PC-3 (cell line): ENCODE measurements at regions not wholly inside any gene's neighbourhood (a gene's known extent, or its start where the extent isn't known, plus 50 kb on each side); places are given as distances from the start of the nearest gene placed in this dataset.

Source experiments
- CTCF ChIP-seq: fragments of 300-600 bp; sonication (generic); conservative IDR thresholded peaks from 2 replicates; pipeline ENCODE4 v1.5.1; 2017; ENCODE audit warnings: antibody characterized with exemption, low read depth, mild to moderate bottlenecking, low read length
- EZH2 ChIP-seq: fragments of 300-600 bp; sonication (generic); IDR thresholded peaks from one replicate; pipeline ENCODE4 v1.6.1; 2017; ENCODE audit warnings: antibody characterized with exemption, mild to moderate bottlenecking, low read length; ENCODE audit not compliant: unreplicated experiment

- TF ChIP-seq CTCF (no peak), EZH2 (no peak)
These were observed 149.9 kb downstream of the NXNL2 start for GRCh38 chr9:88684845-88685244.
